Spinal cord (tissue), 9 donors: ENCODE measurements at regions not wholly inside any gene's neighbourhood (a gene's known extent, or its start where the extent isn't known, plus 50 kb on each side); places are given as distances from the start of the nearest gene placed in this dataset.
"Not testable (repeated sequence)": the region's sequence is repeated elsewhere in the genome, so short reads cannot be mapped to it uniquely, and the experiment has no call there.

Source experiments
- DNase-seq, 6 donors: peaks; one replicate each; pipeline versions ENCODE4 v3.0.0 to v3.0.0-alpha.2; 2013 to 2015; ENCODE audit warnings: low spot score in 6 of 6, low read depth in 4 of 6
- H3K27ac ChIP-seq: one replicate; pipeline ENCODE4 v1.5.1; 2013; ENCODE audit warnings: low read depth, low read length, control low read depth
- H3K27me3 ChIP-seq: one replicate; pipeline ENCODE4 v1.6.1; 2013; ENCODE audit warnings: low read length; ENCODE audit not compliant: control insufficient read depth, insufficient read depth
- H3K36me3 ChIP-seq: one replicate; pipeline ENCODE4 v1.6.1; 2013; ENCODE audit warnings: low read length; ENCODE audit not compliant: control insufficient read depth, insufficient read depth
- H3K4me1 ChIP-seq: one replicate; pipeline ENCODE4 v1.6.1; 2013; ENCODE audit warnings: low read length; ENCODE audit not compliant: control insufficient read depth, insufficient read depth
- H3K4me3 ChIP-seq: one replicate; pipeline ENCODE4 v1.5.1; 2013; ENCODE audit warnings: low read depth, low read length, control low read depth
- H3K9me3 ChIP-seq: one replicate; pipeline ENCODE4 v1.6.1; 2013; ENCODE audit warnings: low read length; ENCODE audit not compliant: control insufficient read depth, insufficient read depth
- WGBS: methylation state at CpG from one replicate; pipeline ENCODE4 v1.1.5; 2013; ENCODE audit warnings: missing lambda C conversion rate; ENCODE audit not compliant: insufficient coverage; 5-methylcytosine and 5-hydroxymethylcytosine counted together
- donor health status: healthy.

GRCh38 chr2:16767789-16768476 is 102.3 kb upstream of the CYRIA start:
- H3K36me3 ChIP-seq, result no peaks in the 10 kb centered on the region
- no peak overlapping the region for H3K4me3 ChIP-seq
- no peak overlapping the region for H3K27ac ChIP-seq
- WGBS, result 100% methylated on average over 1 of the region's 3 CpGs
- H3K9me3 ChIP-seq, result no peaks in the 10 kb centered on the region
- no peak for DNase-seq
- peaks cover 4% of the 10 kb centered on the region for H3K4me1 ChIP-seq
- H3K27me3 ChIP-seq, result no peaks in the 10 kb centered on the region

- Histone ChIP-seq H3K36me3 (no peaks in the 10 kb centered on the region), H3K4me3 (no peak overlapping the region), H3K9me3 (no peaks in the 10 kb centered on the region), H3K4me1 (no peaks in the 10 kb centered on the region), H3K27ac (no peak overlapping the region), H3K27me3 (no peaks in the 10 kb centered on the region)
- 76% methylated on average over 4 of the region's 7 CpGs for WGBS
- DNase-seq, result no peak
These were observed 99.7 kb upstream of the CYRIA start for GRCh38 chr2:16765356-16765755.

- Histone ChIP-seq H3K27me3 (no peaks in the 10 kb centered on the region), H3K4me1 (no peaks in the 10 kb centered on the region), H3K36me3 (no peaks in the 10 kb centered on the region), H3K4me3 (no peak overlapping the region), H3K9me3 (no peaks in the 10 kb centered on the region), H3K27ac (no peak overlapping the region)
- DNase-seq, result no peak
- WGBS, result no CpG with 5 or more reads among the region's 4 CpGs
These were observed 98.9 kb upstream of the CYRIA start for GRCh38 chr2:16764487-16764886.

GRCh38 chr2:16763493-16763899 is 97.9 kb upstream of the CYRIA start:
- Histone ChIP-seq H3K4me3 (no peak overlapping the region), H3K27me3 (no peaks in the 10 kb centered on the region), H3K9me3 (no peaks in the 10 kb centered on the region), H3K36me3 (no peaks in the 10 kb centered on the region), H3K27ac (no peak overlapping the region), H3K4me1 (no peaks in the 10 kb centered on the region)
- no peak for DNase-seq
- 95% methylated on average over 3 of the region's 4 CpGs for WGBS

- Histone ChIP-seq H3K4me1 (no peaks in the 10 kb centered on the region), H3K4me3 (no peak overlapping the region), H3K27ac (no peak overlapping the region), H3K9me3 (no peaks in the 10 kb centered on the region), H3K27me3 (no peaks in the 10 kb centered on the region), H3K36me3 (no peaks in the 10 kb centered on the region)
- WGBS, result 100% methylated on average over 1 of the region's 2 CpGs
- no peak for DNase-seq
These were observed 97.4 kb upstream of the CYRIA start for GRCh38 chr2:16763056-16763455.

GRCh38 chr2:16760426-16760825 is 94.8 kb upstream of the CYRIA start:
- Histone ChIP-seq H3K27ac (no peak overlapping the region), H3K4me1 (peaks cover 10% of the 10 kb centered on the region), H3K27me3 (no peaks in the 10 kb centered on the region), H3K9me3 (no peaks in the 10 kb centered on the region), H3K4me3 (no peak overlapping the region), H3K36me3 (no peaks in the 10 kb centered on the region)
- 100% methylated on average over 1 of the region's 3 CpGs for WGBS
- DNase-seq, result no peak

GRCh38 chr2:16756831-16757644 is 91.4 kb upstream of the CYRIA start:
- no peak overlapping the region for H3K4me3 ChIP-seq
- H3K36me3 ChIP-seq, result no peaks in the 10 kb centered on the region
- WGBS, result 33% methylated on average over 19 of the region's 21 CpGs
- peak overlapping the region; percentile 40 for H3K27ac ChIP-seq
- H3K4me1 ChIP-seq, result peaks cover 10% of the 10 kb centered on the region
- no peaks in the 10 kb centered on the region for H3K9me3 ChIP-seq
- no peaks in the 10 kb centered on the region for H3K27me3 ChIP-seq
- peak in 5 of 6 donors; percentile 66 to 95 (median 78) for DNase-seq

- WGBS, result 61% methylated on average over 5 of the region's 9 CpGs
- peak in 1 of 6 donors; percentile 38 for DNase-seq
- Histone ChIP-seq H3K27ac (no peak overlapping the region), H3K4me1 (peaks cover 10% of the 10 kb centered on the region), H3K4me3 (no peak overlapping the region), H3K27me3 (no peaks in the 10 kb centered on the region), H3K36me3 (no peaks in the 10 kb centered on the region), H3K9me3 (no peaks in the 10 kb centered on the region)
These were observed 89.8 kb upstream of the CYRIA start for GRCh38 chr2:16755442-16755841.

GRCh38 chr2:16753025-16753424 is 87.4 kb upstream of the CYRIA start:
- not testable (repeated sequence) for H3K36me3 ChIP-seq, H3K9me3 ChIP-seq, H3K4me1 ChIP-seq, H3K27me3 ChIP-seq, H3K4me3 ChIP-seq, DNase-seq, H3K27ac ChIP-seq
- WGBS, result no CpG with 5 or more reads among the region's 1 CpG

GRCh38 chr2:16750925-16751214 is 85.2 kb upstream of the CYRIA start:
- no CpG with 5 or more reads among the region's 1 CpG for WGBS
- not testable (repeated sequence) for H3K4me3 ChIP-seq, H3K27me3 ChIP-seq, H3K4me1 ChIP-seq, H3K9me3 ChIP-seq, H3K36me3 ChIP-seq, DNase-seq, H3K27ac ChIP-seq
